B cell (primary cell): ENCODE measurements at regions not wholly inside any gene's neighbourhood (a gene's known extent, or its start where the extent isn't known, plus 50 kb on each side); places are given as distances from the start of the nearest gene placed in this dataset.

Experiments used
- ATAC-seq: fragments of 200-7000 bp; cut with Tn5 transposase; one replicate; pipeline ENCODE4 v1.10.0; 2021; ENCODE audit warnings: low read depth, mild to moderate bottlenecking, moderate number of reproducible peaks, moderate library complexity
- CTCF ChIA-PET: fragments of 350-600 bp; sonication (Branson Sonifier 250); formaldehyde crosslinking; loops from one replicate; lab custom pipeline; 2021; ENCODE audit warnings: antibody characterized with exemption, inconsistent platforms; lab: Charles Lee
- POLR2A ChIA-PET: fragments of 350-600 bp; sonication (Branson Sonifier 250); formaldehyde crosslinking; loops from one replicate; lab custom pipeline; 2021; ENCODE audit warnings: antibody characterized with exemption; lab: Charles Lee
- DNase-seq: peaks from one replicate; pipeline ENCODE4 v3.0.0; 2013
- H2AFZ ChIP-seq: 2 replicates; pipeline ENCODE4 v1.6.1; 2012; ENCODE audit warnings: mild to moderate bottlenecking, low read depth, low read length; ENCODE audit not compliant: insufficient read depth, poor library complexity, severe bottlenecking
- H3K27ac ChIP-seq, 2 donors: 1 replicate in 1 of 2; 2 replicates in 1 of 2; pipeline ENCODE4 v1.5.1; 2012 to 2013; ENCODE audit warnings: low read length in 2 of 2, mild to moderate bottlenecking in 2 of 2, moderate library complexity in 1 of 2
- H3K27me3 ChIP-seq, 4 experiments: fragments of 200-600 bp in 1 of 4; sonication (generic) in 1 of 4; replicated peaks in 1 of 4; 1 replicate in 2 of 4; 2 replicates in 2 of 4; pipeline versions ENCODE4 v1.6.1 to v1.7.0; 2013 to 2016; ENCODE audit warnings: low read length in 3 of 4, mild to moderate bottlenecking in 2 of 4, mixed read lengths in 1 of 4, moderate library complexity in 1 of 4; ENCODE audit not compliant: insufficient read depth in 4 of 4, control insufficient read depth in 3 of 4; ENCODE audit errors: control extremely low read depth in 1 of 4
- H3K36me3 ChIP-seq, 2 experiments: replicated peaks in 1 of 2; 1 replicate in 1 of 2; 2 replicates in 1 of 2; pipeline versions ENCODE4 v1.6.1 to v1.7.1; 2013; ENCODE audit warnings: low read length in 1 of 2; ENCODE audit not compliant: insufficient read depth in 2 of 2, control insufficient read depth in 1 of 2; ENCODE audit errors: control extremely low read depth in 1 of 2, extremely low read depth in 1 of 2
- H3K4me1 ChIP-seq, 2 donors: fragments of 200-600 bp in 1 of 2; sonication (generic) in 1 of 2; 1 replicate in 1 of 2; 2 replicates in 1 of 2; pipeline versions ENCODE4 v1.5.1 to v1.6.1; 2013 to 2017; ENCODE audit warnings: low read length in 2 of 2; ENCODE audit not compliant: control insufficient read depth in 2 of 2, insufficient read depth in 2 of 2
- H3K4me2 ChIP-seq: replicated peaks from 2 replicates; pipeline ENCODE3; 2012; ENCODE audit warnings: mild to moderate bottlenecking, low read depth, low read length; ENCODE audit not compliant: poor library complexity, severe bottlenecking
- H3K4me3 ChIP-seq, 5 experiments: fragments of 200-600 bp in 1 of 5; sonication (generic) in 1 of 5; 1 replicate in 3 of 5; 2 replicates in 2 of 5; pipeline versions ENCODE4 v1.5.1 to v1.7.0; 2011 to 2016; ENCODE audit warnings: low read length in 4 of 5, mild to moderate bottlenecking in 4 of 5, low read depth in 2 of 5, control low read depth in 1 of 5, moderate library complexity in 1 of 5; ENCODE audit not compliant: insufficient read depth in 1 of 5; ENCODE audit errors: control extremely low read depth in 1 of 5, extremely low read depth in 1 of 5
- H3K79me2 ChIP-seq: fragments of 200-600 bp; sonication (generic); one replicate; pipeline ENCODE4 v1.6.0; 2016; ENCODE audit warnings: low read length; ENCODE audit not compliant: control insufficient read depth, insufficient read depth
- H3K9ac ChIP-seq: fragments of 200-600 bp; sonication (generic); 2 replicates; pipeline ENCODE4 v1.6.1; 2017; ENCODE audit warnings: mild to moderate bottlenecking, low read length, moderate library complexity
- H3K9me3 ChIP-seq, 3 donors: one replicate each; pipeline versions ENCODE4 v1.6.1 to v1.7.1; 2013; ENCODE audit warnings: low read length in 2 of 3; ENCODE audit not compliant: control insufficient read depth in 2 of 3, insufficient read depth in 1 of 3; ENCODE audit errors: control extremely low read depth in 1 of 3
- H4K20me1 ChIP-seq: 2 replicates; pipeline ENCODE4 v1.6.0; 2012; ENCODE audit warnings: mild to moderate bottlenecking, low read length; ENCODE audit not compliant: insufficient read depth, control insufficient read depth, poor library complexity, severe bottlenecking
- H3K27ac Mint-ChIP-seq: one replicate; pipeline ENCODE4 v1.8.0; 2021; ENCODE audit warnings: mixed read lengths
- H3K27me3 Mint-ChIP-seq: one replicate; pipeline ENCODE4 v1.8.0; 2021; ENCODE audit warnings: mixed read lengths
- H3K4me1 Mint-ChIP-seq: one replicate; pipeline ENCODE4 v1.8.0; 2021; ENCODE audit warnings: mixed read lengths
- H3K4me3 Mint-ChIP-seq: one replicate; pipeline ENCODE4 v1.8.0; 2021; ENCODE audit warnings: mixed read lengths
- H3K9me3 Mint-ChIP-seq: one replicate; pipeline ENCODE4 v1.8.0; 2022; ENCODE audit warnings: mixed read lengths; ENCODE audit not compliant: insufficient read depth
- EZH2 ChIP-seq: IDR thresholded peaks from 2 replicates; pipeline ENCODE4 v1.6.1; 2012; ENCODE audit warnings: borderline replicate concordance, low read depth, mild to moderate bottlenecking, moderate library complexity, low read length; ENCODE audit not compliant: insufficient read depth, poor library complexity, severe bottlenecking
- WGBS: methylation state at CpG from one replicate; pipeline ENCODE4 v1.1.5; 2013; ENCODE audit warnings: missing lambda C conversion rate; ENCODE audit not compliant: insufficient coverage; 5-methylcytosine and 5-hydroxymethylcytosine counted together
- intact Hi-C: fragments of 100-400 bp; cut with micrococcal nuclease; formaldehyde crosslinking; loops from one replicate; pipeline ENCODE4 v1.10.0; 2022
- TF ChIP-seq, protein P1 (sequence below): fragments of 200-600 bp; IDR thresholded peaks from one replicate; pipeline ENCODE4 v1.8.0; 2022; ENCODE audit warnings: antibody characterized with exemption, mild to moderate bottlenecking

GRCh38 chr4:33086331-33086925, 2366.3 kb downstream of the PCDH7 start:
- no peak overlapping the region for H3K4me2 ChIP-seq
- ChIA-PET CTCF (no interaction called here), POLR2A (no interaction called here)
- Mint-ChIP-seq H3K27me3 (no peaks in the 10 kb centered on the region), H3K4me3 (no peak overlapping the region), H3K27ac (no peak overlapping the region), H3K9me3 (no peaks in the 10 kb centered on the region), H3K4me1 (no peaks in the 10 kb centered on the region)
- H2AFZ ChIP-seq = no peak overlapping the region
- H3K4me3 ChIP-seq = no peak overlapping the region
- no peaks in the 10 kb centered on the region for H3K4me1 ChIP-seq
- no peak for DNase-seq
- H3K9ac ChIP-seq = no peak overlapping the region
- intact Hi-C loops = no loop called here
- no peaks in the 10 kb centered on the region for H3K9me3 ChIP-seq
- no peak overlapping the region for H3K27ac ChIP-seq
- H3K27me3 ChIP-seq = no peaks in the 10 kb centered on the region
- H3K79me2 ChIP-seq = no peaks in the 10 kb centered on the region
- ATAC-seq = no peak
- WGBS = 90% methylated on average over 2 of the region's 2 CpGs
- TF ChIP-seq EZH2 = no peak
- TF ChIP-seq, protein P1, sequence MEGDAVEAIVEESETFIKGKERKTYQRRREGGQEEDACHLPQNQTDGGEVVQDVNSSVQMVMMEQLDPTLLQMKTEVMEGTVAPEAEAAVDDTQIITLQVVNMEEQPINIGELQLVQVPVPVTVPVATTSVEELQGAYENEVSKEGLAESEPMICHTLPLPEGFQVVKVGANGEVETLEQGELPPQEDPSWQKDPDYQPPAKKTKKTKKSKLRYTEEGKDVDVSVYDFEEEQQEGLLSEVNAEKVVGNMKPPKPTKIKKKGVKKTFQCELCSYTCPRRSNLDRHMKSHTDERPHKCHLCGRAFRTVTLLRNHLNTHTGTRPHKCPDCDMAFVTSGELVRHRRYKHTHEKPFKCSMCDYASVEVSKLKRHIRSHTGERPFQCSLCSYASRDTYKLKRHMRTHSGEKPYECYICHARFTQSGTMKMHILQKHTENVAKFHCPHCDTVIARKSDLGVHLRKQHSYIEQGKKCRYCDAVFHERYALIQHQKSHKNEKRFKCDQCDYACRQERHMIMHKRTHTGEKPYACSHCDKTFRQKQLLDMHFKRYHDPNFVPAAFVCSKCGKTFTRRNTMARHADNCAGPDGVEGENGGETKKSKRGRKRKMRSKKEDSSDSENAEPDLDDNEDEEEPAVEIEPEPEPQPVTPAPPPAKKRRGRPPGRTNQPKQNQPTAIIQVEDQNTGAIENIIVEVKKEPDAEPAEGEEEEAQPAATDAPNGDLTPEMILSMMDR = no peak
- H4K20me1 ChIP-seq = no peaks in the 10 kb centered on the region
- no peaks in the 10 kb centered on the region for H3K36me3 ChIP-seq

- no peak overlapping the region for H3K4me3 ChIP-seq
- no peaks in the 10 kb centered on the region for H3K4me1 Mint-ChIP-seq
- H3K9me3 ChIP-seq = no peaks in the 10 kb centered on the region
- no peaks in the 10 kb centered on the region for H3K4me1 ChIP-seq
- POLR2A ChIA-PET = no interaction called here
- no peak overlapping the region for H3K27ac ChIP-seq
- no CpG with 5 or more reads among the region's 2 CpGs for WGBS
- no peaks in the 10 kb centered on the region for H3K36me3 ChIP-seq
- intact Hi-C loops = no loop called here
- no peaks in the 10 kb centered on the region for H3K27me3 ChIP-seq
- no peaks in the 10 kb centered on the region for H4K20me1 ChIP-seq
- no peak overlapping the region for H2AFZ ChIP-seq
- no peak for TF ChIP-seq EZH2
- TF ChIP-seq, protein P1 = no peak
- no peak overlapping the region for H3K4me2 ChIP-seq
- CTCF ChIA-PET = no interaction called here
- H3K4me3 Mint-ChIP-seq = no peak overlapping the region
- H3K9ac ChIP-seq = no peak overlapping the region
- DNase-seq (no peak), ATAC-seq (no peak)
- no peaks in the 10 kb centered on the region for H3K79me2 ChIP-seq
- H3K27ac Mint-ChIP-seq = no peak overlapping the region
- H3K9me3 Mint-ChIP-seq = no peaks in the 10 kb centered on the region
- H3K27me3 Mint-ChIP-seq = no peaks in the 10 kb centered on the region
Observed at GRCh38 chr4:33088713-33089112, 2368.5 kb downstream of the PCDH7 start.
